ENCODE measurements at regions not wholly inside any gene's neighbourhood (a gene's known extent, or its start where the extent isn't known, plus 50 kb on each side); places are given as distances from the start of the nearest gene placed in this dataset.

DNA sequence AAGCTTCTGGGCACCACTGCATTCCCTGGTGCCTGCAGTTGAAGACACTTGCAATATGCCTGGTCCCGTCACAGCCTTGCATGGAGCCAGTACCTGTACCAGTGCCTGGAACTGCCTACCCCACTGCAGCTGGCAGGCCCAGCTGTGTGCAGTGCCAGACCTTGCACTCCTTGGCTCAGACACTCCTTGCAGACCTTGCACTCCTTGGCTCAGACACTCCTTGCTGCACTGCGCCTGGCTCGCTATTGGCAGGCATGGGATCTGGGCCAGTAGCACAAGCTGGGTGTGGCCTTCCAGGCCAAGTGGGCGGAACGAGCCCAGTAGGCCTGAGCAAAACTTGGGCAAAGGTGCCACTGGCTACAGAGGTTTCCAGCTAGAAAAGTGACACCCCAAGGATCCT is 1189.1 kb downstream of the GRIK2 start:
- H3K27ac Mint-ChIP-seq (ENCODE audit: unreplicated experiment) = no peak overlapping the region
- no peak overlapping the region for H3K4me3 Mint-ChIP-seq (ENCODE audit: unreplicated experiment)
- no peaks in the 10 kb centered on the region for H3K36me3 Mint-ChIP-seq (ENCODE audit: low read depth)
- H3K9me3 Mint-ChIP-seq (ENCODE audit: low read depth) = peaks cover 7% of the 10 kb centered on the region
- H3K27me3 Mint-ChIP-seq (ENCODE audit: low read depth) = no peaks in the 10 kb centered on the region
- no peaks in the 10 kb centered on the region for H3K4me1 Mint-ChIP-seq (ENCODE audit: low read depth)
- DNase-seq (ENCODE audit: low spot score) = peak; percentile 51
- TF ChIP-seq, protein P1, sequence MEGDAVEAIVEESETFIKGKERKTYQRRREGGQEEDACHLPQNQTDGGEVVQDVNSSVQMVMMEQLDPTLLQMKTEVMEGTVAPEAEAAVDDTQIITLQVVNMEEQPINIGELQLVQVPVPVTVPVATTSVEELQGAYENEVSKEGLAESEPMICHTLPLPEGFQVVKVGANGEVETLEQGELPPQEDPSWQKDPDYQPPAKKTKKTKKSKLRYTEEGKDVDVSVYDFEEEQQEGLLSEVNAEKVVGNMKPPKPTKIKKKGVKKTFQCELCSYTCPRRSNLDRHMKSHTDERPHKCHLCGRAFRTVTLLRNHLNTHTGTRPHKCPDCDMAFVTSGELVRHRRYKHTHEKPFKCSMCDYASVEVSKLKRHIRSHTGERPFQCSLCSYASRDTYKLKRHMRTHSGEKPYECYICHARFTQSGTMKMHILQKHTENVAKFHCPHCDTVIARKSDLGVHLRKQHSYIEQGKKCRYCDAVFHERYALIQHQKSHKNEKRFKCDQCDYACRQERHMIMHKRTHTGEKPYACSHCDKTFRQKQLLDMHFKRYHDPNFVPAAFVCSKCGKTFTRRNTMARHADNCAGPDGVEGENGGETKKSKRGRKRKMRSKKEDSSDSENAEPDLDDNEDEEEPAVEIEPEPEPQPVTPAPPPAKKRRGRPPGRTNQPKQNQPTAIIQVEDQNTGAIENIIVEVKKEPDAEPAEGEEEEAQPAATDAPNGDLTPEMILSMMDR (IDR thresholded peaks at IDR 0.05) = no peak

DNA sequence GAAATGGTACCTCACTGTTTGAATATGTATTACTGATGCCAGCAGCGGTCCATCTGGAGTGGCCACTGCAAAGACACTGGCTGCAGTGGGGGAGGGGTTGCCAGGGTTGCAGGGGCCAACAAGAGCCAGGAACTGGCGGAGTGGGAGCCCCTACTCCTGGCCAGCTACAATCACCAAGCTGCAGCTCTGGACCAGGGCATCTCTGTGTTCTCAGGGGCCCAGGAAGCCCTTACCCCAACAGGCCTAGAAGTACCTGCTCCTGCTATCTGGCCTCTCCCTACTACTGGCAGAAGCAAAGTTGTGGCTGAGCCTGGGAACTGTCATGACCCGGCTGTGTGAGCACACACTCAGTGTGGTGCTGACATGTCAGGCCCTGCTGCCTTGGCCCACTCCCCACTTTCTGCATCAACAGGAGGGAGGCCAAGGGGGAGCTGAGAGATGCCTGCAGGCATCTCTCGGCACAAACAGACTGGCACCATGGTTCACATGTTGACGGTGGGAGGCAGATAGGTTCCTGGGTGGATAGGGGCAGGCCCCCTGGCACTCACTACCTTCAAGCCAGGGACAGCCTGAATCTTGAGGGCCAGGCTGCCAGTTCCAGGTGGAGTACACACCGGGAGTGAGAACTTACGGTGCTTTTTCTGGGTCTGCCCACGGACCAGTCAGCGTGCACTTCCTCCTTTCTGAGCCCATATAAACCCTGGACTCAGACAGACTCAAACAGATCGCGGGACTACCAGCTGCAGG is 1188.0 kb downstream of the GRIK2 start:
- Mint-ChIP-seq H3K36me3 (ENCODE audit: low read depth) (no peaks in the 10 kb centered on the region), H3K4me1 (ENCODE audit: low read depth) (no peaks in the 10 kb centered on the region), H3K9me3 (ENCODE audit: low read depth) (peaks cover 7% of the 10 kb centered on the region), H3K4me3 (ENCODE audit: unreplicated experiment) (no peak overlapping the region), H3K27me3 (ENCODE audit: low read depth) (no peaks in the 10 kb centered on the region), H3K27ac (ENCODE audit: unreplicated experiment) (no peak overlapping the region)
- peak; percentile 70 for DNase-seq (ENCODE audit: low spot score)
- TF ChIP-seq, protein P1 (IDR thresholded peaks at IDR 0.05) = no peak

DNA sequence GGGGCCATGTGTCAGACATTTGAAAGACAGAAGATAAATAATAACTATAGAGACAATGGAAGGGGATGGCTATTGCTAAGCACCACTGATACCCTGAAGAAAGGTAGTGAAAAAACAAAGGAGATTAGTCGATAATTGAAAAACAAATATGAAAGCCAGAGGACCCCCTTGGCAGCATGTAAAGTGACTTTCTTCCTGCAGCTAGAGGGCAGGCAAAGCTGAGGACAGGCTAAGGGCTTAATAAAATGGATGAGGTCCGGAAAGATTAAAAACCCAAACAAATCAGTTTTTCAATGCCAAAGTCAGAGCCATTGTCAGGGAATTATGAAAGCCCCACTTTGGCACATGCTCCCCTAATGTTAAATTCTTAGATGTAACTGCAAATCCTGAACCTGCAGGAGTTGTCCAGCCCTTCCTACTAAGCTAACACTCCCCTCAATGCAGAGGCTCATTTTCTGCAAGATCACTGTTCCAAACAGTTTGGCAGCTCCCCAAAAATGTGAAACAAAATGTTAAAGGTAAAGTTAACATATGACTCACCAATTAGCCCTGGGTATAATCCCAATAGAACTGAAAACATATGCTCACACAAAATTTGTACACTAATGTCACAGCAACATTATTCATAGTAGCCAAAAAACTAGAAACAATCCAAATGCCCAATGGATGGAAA is 1177.9 kb downstream of the GRIK2 start:
- no peak overlapping the region for H3K27ac Mint-ChIP-seq (ENCODE audit: unreplicated experiment)
- H3K36me3 Mint-ChIP-seq (ENCODE audit: low read depth) = no peaks in the 10 kb centered on the region
- H3K27me3 Mint-ChIP-seq (ENCODE audit: low read depth) = no peaks in the 10 kb centered on the region
- no peak for DNase-seq (ENCODE audit: low spot score)
- no peak overlapping the region for H3K4me3 Mint-ChIP-seq (ENCODE audit: unreplicated experiment)
- H3K4me1 Mint-ChIP-seq (ENCODE audit: low read depth) = peaks cover 3% of the 10 kb centered on the region
- H3K9me3 Mint-ChIP-seq (ENCODE audit: low read depth) = no peaks in the 10 kb centered on the region
- TF ChIP-seq, protein P1 (IDR thresholded peaks at IDR 0.05) = no peak

DNA sequence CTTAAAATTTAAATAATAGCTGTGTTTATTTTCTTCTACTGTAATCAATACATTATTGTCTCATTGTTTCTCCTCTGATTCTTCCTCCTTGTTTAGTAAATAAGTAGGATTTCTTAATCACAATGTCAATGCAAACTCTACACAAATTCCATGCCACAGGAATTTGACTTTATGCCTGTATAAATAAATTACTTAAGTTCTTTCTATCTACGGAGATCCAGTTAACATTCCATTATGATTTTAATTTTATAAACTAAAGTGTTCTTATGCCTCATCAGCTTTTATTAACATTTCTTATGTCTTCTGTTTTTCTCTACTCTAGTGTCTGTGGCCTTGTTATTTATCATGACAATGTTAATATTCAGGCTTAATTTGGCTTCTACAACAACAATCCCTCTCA is 1169.2 kb downstream of the GRIK2 start:
- no peak overlapping the region for H3K4me3 Mint-ChIP-seq (ENCODE audit: unreplicated experiment)
- no peak overlapping the region for H3K27ac Mint-ChIP-seq (ENCODE audit: unreplicated experiment)
- no peaks in the 10 kb centered on the region for H3K36me3 Mint-ChIP-seq (ENCODE audit: low read depth)
- peaks cover 5% of the 10 kb centered on the region for H3K4me1 Mint-ChIP-seq (ENCODE audit: low read depth)
- H3K27me3 Mint-ChIP-seq (ENCODE audit: low read depth) = no peaks in the 10 kb centered on the region
- no peak for DNase-seq (ENCODE audit: low spot score)
- TF ChIP-seq, protein P1 (IDR thresholded peaks at IDR 0.05) = no peak
- H3K9me3 Mint-ChIP-seq (ENCODE audit: low read depth) = no peaks in the 10 kb centered on the region

DNA sequence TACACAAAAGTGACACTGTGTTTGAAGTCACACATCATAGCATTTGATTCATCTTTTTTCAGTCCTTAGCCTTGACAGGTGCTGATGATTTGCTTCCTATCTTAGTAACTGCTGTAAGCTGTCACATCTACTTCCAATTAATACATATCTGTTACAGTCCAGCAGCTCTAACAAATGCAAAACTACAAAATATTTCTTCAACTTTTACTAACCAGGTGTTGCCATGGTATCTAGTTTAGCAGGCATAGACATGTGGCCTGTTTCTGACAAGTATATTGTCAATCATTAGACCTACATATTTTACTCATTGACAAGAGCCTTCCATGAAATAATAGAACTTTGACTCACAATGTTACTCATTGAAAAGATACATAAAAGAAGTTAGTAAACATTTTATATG is 1159.7 kb downstream of the GRIK2 start:
- no peak overlapping the region for H3K27ac Mint-ChIP-seq (ENCODE audit: unreplicated experiment)
- no peaks in the 10 kb centered on the region for H3K36me3 Mint-ChIP-seq (ENCODE audit: low read depth)
- H3K27me3 Mint-ChIP-seq (ENCODE audit: low read depth) = no peaks in the 10 kb centered on the region
- DNase-seq (ENCODE audit: low spot score) = no peak
- H3K9me3 Mint-ChIP-seq (ENCODE audit: low read depth) = no peaks in the 10 kb centered on the region
- TF ChIP-seq, protein P1 (IDR thresholded peaks at IDR 0.05) = no peak
- no peak overlapping the region for H3K4me3 Mint-ChIP-seq (ENCODE audit: unreplicated experiment)
- H3K4me1 Mint-ChIP-seq (ENCODE audit: low read depth) = no peaks in the 10 kb centered on the region
